ENCODE measurements at regions not wholly inside any gene's neighbourhood (a gene's known extent, or its start where the extent isn't known, plus 50 kb on each side); places are given as distances from the start of the nearest gene placed in this dataset.

- Histone ChIP-seq H3K4me3 (replicated peaks in 1 of 3; ENCODE audit: low read depth in 2 of 3, low read length in 3 of 3) (no peak overlapping the region), H3K79me2 (ENCODE audit: insufficient read depth, low read length) (no peaks in the 10 kb centered on the region), H3K9me3 (replicated peaks in 1 of 2; ENCODE audit: control insufficient read depth in 1 of 2, insufficient read depth in 1 of 2, low read length in 2 of 2) (no peaks in the 10 kb centered on the region), H3K27me3 (ENCODE audit: control insufficient read depth in 2 of 2, insufficient read depth in 2 of 2, low read length in 2 of 2) (no peaks in the 10 kb centered on the region), H3K27ac (ENCODE audit: low read depth in 1 of 2, low read length in 2 of 2) (no peak overlapping the region), H2AFZ (ENCODE audit: insufficient read depth, low read depth, low read length, poor library complexity, severe bottlenecking) (no peak overlapping the region), H3K4me1 (ENCODE audit: control insufficient read depth in 1 of 2, insufficient read depth in 2 of 2, low read length in 2 of 2) (no peaks in the 10 kb centered on the region), H3K9ac (ENCODE audit: insufficient read depth, low read length, poor library complexity, severe bottlenecking) (no peak overlapping the region), H3K36me3 (replicated peaks in 1 of 2; ENCODE audit: control insufficient read depth in 1 of 2, insufficient read depth in 2 of 2, low read length in 2 of 2) (no peaks in the 10 kb centered on the region), H4K20me1 (ENCODE audit: insufficient read depth, low read length) (no peaks in the 10 kb centered on the region), H3K4me2 (replicated peaks; ENCODE audit: extremely low read depth, low read length, poor library complexity, severe bottlenecking) (no peak overlapping the region)
- Mint-ChIP-seq H3K4me3 (no peak overlapping the region), H3K9me3 (no peaks in the 10 kb centered on the region), H3K4me1 (peaks cover 4% of the 10 kb centered on the region), H3K27ac (no peak overlapping the region), H3K36me3 (no peaks in the 10 kb centered on the region), H3K27me3 (ENCODE audit: low read depth in 3 of 3) (peaks cover 0 to under 1% (median 0%) of the 10 kb centered on the region in 3 donors)
- TF ChIP-seq, protein P1, sequence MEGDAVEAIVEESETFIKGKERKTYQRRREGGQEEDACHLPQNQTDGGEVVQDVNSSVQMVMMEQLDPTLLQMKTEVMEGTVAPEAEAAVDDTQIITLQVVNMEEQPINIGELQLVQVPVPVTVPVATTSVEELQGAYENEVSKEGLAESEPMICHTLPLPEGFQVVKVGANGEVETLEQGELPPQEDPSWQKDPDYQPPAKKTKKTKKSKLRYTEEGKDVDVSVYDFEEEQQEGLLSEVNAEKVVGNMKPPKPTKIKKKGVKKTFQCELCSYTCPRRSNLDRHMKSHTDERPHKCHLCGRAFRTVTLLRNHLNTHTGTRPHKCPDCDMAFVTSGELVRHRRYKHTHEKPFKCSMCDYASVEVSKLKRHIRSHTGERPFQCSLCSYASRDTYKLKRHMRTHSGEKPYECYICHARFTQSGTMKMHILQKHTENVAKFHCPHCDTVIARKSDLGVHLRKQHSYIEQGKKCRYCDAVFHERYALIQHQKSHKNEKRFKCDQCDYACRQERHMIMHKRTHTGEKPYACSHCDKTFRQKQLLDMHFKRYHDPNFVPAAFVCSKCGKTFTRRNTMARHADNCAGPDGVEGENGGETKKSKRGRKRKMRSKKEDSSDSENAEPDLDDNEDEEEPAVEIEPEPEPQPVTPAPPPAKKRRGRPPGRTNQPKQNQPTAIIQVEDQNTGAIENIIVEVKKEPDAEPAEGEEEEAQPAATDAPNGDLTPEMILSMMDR (IDR thresholded peaks at IDR 0.05) = no peak
- no CpG with 5 or more reads among the region's 2 CpGs for WGBS (ENCODE audit: insufficient coverage)
- DNase-seq = no peak
- intact Hi-C loops (cut with micrococcal nuclease) = no loop called here
Observed at GRCh38 chr14:53350429-53350828, 197.3 kb upstream of the DDHD1 start.

- H2AFZ ChIP-seq (ENCODE audit: insufficient read depth, low read depth, low read length, poor library complexity, severe bottlenecking) = no peak overlapping the region
- Mint-ChIP-seq H3K27me3 (ENCODE audit: low read depth in 3 of 3) (no peaks in the 10 kb centered on the region), H3K9me3 (no peaks in the 10 kb centered on the region), H3K4me1 (peaks cover 4% of the 10 kb centered on the region), H3K36me3 (no peaks in the 10 kb centered on the region), H3K4me3 (no peak overlapping the region), H3K27ac (no peak overlapping the region)
- no peaks in the 10 kb centered on the region for H3K4me1 ChIP-seq (ENCODE audit: control insufficient read depth in 1 of 2, insufficient read depth in 2 of 2, low read length in 2 of 2)
- no peaks in the 10 kb centered on the region for H4K20me1 ChIP-seq (ENCODE audit: insufficient read depth, low read length)
- H3K9ac ChIP-seq (ENCODE audit: insufficient read depth, low read length, poor library complexity, severe bottlenecking) = no peak overlapping the region
- no peak overlapping the region for H3K4me2 ChIP-seq (replicated peaks; ENCODE audit: extremely low read depth, low read length, poor library complexity, severe bottlenecking)
- TF ChIP-seq, protein P1 (IDR thresholded peaks at IDR 0.05) = no peak
- 90% methylated on average over 1 of the region's 3 CpGs for WGBS (ENCODE audit: insufficient coverage)
- H3K27me3 ChIP-seq (ENCODE audit: control insufficient read depth in 2 of 2, insufficient read depth in 2 of 2, low read length in 2 of 2) = no peaks in the 10 kb centered on the region
- H3K27ac ChIP-seq (ENCODE audit: low read depth in 1 of 2, low read length in 2 of 2) = no peak overlapping the region
- no peak overlapping the region for H3K4me3 ChIP-seq (replicated peaks in 1 of 3; ENCODE audit: low read depth in 2 of 3, low read length in 3 of 3)
- no peak for DNase-seq
- no peaks in the 10 kb centered on the region for H3K79me2 ChIP-seq (ENCODE audit: insufficient read depth, low read length)
- intact Hi-C loops (cut with micrococcal nuclease) = no loop called here
- H3K36me3 ChIP-seq (replicated peaks in 1 of 2; ENCODE audit: control insufficient read depth in 1 of 2, insufficient read depth in 2 of 2, low read length in 2 of 2) = no peaks in the 10 kb centered on the region
- H3K9me3 ChIP-seq (replicated peaks in 1 of 2; ENCODE audit: control insufficient read depth in 1 of 2, insufficient read depth in 1 of 2, low read length in 2 of 2) = no peaks in the 10 kb centered on the region
Observed at GRCh38 chr14:53346988-53347387, 193.9 kb upstream of the DDHD1 start.

Data from CD14-positive monocyte (primary cell).